Stomach (tissue), 4 donors: ENCODE measurements at regions not wholly inside any gene's neighbourhood (a gene's known extent, or its start where the extent isn't known, plus 50 kb on each side); places are given as distances from the start of the nearest gene placed in this dataset.

Experiments
- EP300 ChIP-seq: sonication (generic); formaldehyde crosslinking; IDR thresholded peaks from one replicate; pipeline ENCODE4 v1.6.1; 2017; ENCODE audit warnings: antibody characterized with exemption
- POLR2A ChIP-seq, 4 donors: fragments of 450-650 bp; IDR thresholded peaks; one replicate each; pipeline ENCODE4 v1.6.1; 2016; ENCODE audit warnings: antibody characterized with exemption in 4 of 4, control low read depth in 2 of 4, mild to moderate bottlenecking in 1 of 4, moderate library complexity in 1 of 4
- TF ChIP-seq, protein P1 (sequence below), 7 experiments: fragments of 450-650 bp in 4 of 7; fragments of 200-600 bp in 3 of 7; sonication (generic) in 3 of 7; IDR thresholded peaks; one replicate each; pipeline ENCODE4 v1.5.1; 2016 to 2019; ENCODE audit warnings: antibody characterized with exemption in 7 of 7, control low read depth in 2 of 7, mild to moderate bottlenecking in 1 of 7

DNA sequence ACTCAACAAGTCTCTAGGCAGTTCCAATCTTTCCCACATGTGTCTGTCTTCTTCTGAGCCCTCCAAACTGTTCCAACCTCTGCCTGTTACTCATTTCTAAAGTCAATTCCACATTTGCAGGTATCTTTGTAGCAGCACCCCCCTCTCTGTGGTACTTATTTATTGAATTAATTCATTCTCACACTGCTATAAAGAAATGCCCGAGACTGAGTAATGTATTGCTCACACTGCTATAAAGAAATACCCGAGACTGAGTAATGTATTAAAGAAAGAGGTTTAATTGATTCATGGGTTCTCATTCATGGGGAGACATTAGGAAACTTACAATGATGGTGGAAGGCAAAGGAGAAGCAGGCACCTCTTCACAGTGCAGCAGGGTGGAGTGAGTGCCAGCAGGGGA lies 1413.8 kb downstream of the SI start:
- TF ChIP-seq, protein P1, sequence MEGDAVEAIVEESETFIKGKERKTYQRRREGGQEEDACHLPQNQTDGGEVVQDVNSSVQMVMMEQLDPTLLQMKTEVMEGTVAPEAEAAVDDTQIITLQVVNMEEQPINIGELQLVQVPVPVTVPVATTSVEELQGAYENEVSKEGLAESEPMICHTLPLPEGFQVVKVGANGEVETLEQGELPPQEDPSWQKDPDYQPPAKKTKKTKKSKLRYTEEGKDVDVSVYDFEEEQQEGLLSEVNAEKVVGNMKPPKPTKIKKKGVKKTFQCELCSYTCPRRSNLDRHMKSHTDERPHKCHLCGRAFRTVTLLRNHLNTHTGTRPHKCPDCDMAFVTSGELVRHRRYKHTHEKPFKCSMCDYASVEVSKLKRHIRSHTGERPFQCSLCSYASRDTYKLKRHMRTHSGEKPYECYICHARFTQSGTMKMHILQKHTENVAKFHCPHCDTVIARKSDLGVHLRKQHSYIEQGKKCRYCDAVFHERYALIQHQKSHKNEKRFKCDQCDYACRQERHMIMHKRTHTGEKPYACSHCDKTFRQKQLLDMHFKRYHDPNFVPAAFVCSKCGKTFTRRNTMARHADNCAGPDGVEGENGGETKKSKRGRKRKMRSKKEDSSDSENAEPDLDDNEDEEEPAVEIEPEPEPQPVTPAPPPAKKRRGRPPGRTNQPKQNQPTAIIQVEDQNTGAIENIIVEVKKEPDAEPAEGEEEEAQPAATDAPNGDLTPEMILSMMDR (IDR thresholded peaks at IDR 0.05), result no peak
- TF ChIP-seq POLR2A (IDR thresholded peaks at IDR 0.05), result no peak
- TF ChIP-seq EP300, result no peak
